MM.1S (cell line): ENCODE measurements at regions not wholly inside any gene's neighbourhood (a gene's known extent, or its start where the extent isn't known, plus 50 kb on each side); places are given as distances from the start of the nearest gene placed in this dataset.

ENCODE experiments used
- DNase-seq: peaks from one replicate; pipeline ENCODE4 v3.0.0-alpha.2; 2015
- H2AFZ ChIP-seq: fragments of 300-600 bp; sonication (generic); 2 replicates; pipeline ENCODE4 v1.6.0; 2016; ENCODE audit warnings: antibody characterized with exemption, low read length
- H3F3A ChIP-seq: fragments of 300-600 bp; sonication (generic); 2 replicates; pipeline ENCODE4 v1.6.1; 2016; ENCODE audit warnings: mild to moderate bottlenecking, antibody characterized with exemption, low read length, moderate library complexity, mixed read lengths; ENCODE audit not compliant: insufficient read depth
- H3K27ac ChIP-seq: fragments of 300-600 bp; sonication (generic); 2 replicates; pipeline ENCODE4 v1.5.1; 2016; ENCODE audit warnings: mild to moderate bottlenecking, low read length
- H3K27me3 ChIP-seq: fragments of 300-600 bp; sonication (generic); replicated peaks from 2 replicates; pipeline ENCODE4 v1.6.0; 2016; ENCODE audit warnings: low read length; ENCODE audit not compliant: insufficient read depth
- H3K36me3 ChIP-seq: fragments of 300-600 bp; sonication (generic); replicated peaks from 2 replicates; pipeline ENCODE4 v1.6.1; 2016; ENCODE audit warnings: mild to moderate bottlenecking, low read length, mixed read lengths; ENCODE audit not compliant: insufficient read depth
- H3K4me1 ChIP-seq: fragments of 300-600 bp; sonication (generic); 2 replicates; pipeline ENCODE4 v1.6.1; 2016; ENCODE audit warnings: low read length, mixed read lengths
- H3K4me2 ChIP-seq: fragments of 300-600 bp; sonication (generic); 2 replicates; pipeline ENCODE4 v1.6.0; 2016; ENCODE audit warnings: low read depth, low read length
- H3K4me3 ChIP-seq: fragments of 300-600 bp; sonication (generic); 2 replicates; pipeline ENCODE4 v1.5.1; 2016; ENCODE audit warnings: low read length, mixed read lengths
- H3K79me2 ChIP-seq: fragments of 300-600 bp; sonication (generic); 2 replicates; pipeline ENCODE4 v1.6.1; 2016; ENCODE audit warnings: mixed run types, low read length, mixed read lengths
- H3K9ac ChIP-seq: fragments of 300-600 bp; sonication (generic); 2 replicates; pipeline ENCODE4 v1.6.1; 2016; ENCODE audit warnings: low read length, mixed read lengths
- H3K9me2 ChIP-seq: fragments of 300-600 bp; sonication (generic); replicated peaks from 2 replicates; pipeline ENCODE4 v1.6.1; 2016; ENCODE audit warnings: mild to moderate bottlenecking, low read length, mixed read lengths; ENCODE audit not compliant: insufficient read depth
- H3K9me3 ChIP-seq: fragments of 300-600 bp; sonication (generic); replicated peaks from 2 replicates; pipeline ENCODE4 v1.6.1; 2016; ENCODE audit warnings: mild to moderate bottlenecking, low read length, mixed read lengths; ENCODE audit not compliant: insufficient read depth
- H4K20me1 ChIP-seq: fragments of 300-600 bp; sonication (generic); 2 replicates; pipeline ENCODE4 v1.6.1; 2016; ENCODE audit warnings: mild to moderate bottlenecking, low read length, moderate library complexity, mixed read lengths; ENCODE audit not compliant: insufficient read depth
- EZH2 ChIP-seq: fragments of 300-600 bp; sonication (generic); optimal IDR thresholded peaks from 2 replicates; pipeline ENCODE3; 2017; ENCODE audit warnings: low read depth, mild to moderate bottlenecking, antibody characterized with exemption, low read length, mixed read lengths
- EZH2phosphoT487 ChIP-seq: fragments of 300-600 bp; sonication (generic); IDR thresholded peaks from 2 replicates; pipeline ENCODE4 v1.6.1; 2018; ENCODE audit warnings: antibody characterized with exemption, low read length
- TF ChIP-seq, protein P1 (sequence below): fragments of 300-600 bp; sonication (generic); IDR thresholded peaks from 2 replicates; pipeline ENCODE4 v1.5.1; 2016; ENCODE audit warnings: antibody characterized with exemption, low read length, mixed read lengths

DNA sequence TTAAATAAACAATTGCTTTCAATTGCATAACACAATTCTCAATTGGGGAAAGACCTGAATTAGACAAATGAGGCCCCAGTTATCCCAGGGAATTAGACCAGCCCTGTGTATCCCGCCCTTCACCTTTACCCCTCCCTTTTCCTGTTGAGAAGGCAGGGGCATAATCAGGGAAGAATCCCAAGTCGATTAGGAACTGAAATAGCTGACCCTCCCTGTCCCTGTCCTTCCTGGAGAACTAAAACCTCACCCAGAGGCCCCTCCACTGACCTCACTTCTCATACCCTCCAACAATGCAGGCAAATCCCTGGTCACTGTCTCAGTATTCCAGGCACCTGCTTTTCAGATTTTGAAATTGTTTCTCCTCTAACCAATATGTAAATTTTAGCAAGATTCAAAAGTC, 165.4 kb upstream of the CDH11 start:
- Histone ChIP-seq H4K20me1 (no peaks in the 10 kb centered on the region), H3K79me2 (no peaks in the 10 kb centered on the region), H3K9me2 (no peaks in the 10 kb centered on the region), H3K36me3 (no peaks in the 10 kb centered on the region), H3K4me2 (no peak overlapping the region), H3K27ac (no peak overlapping the region; the same call in 1 of the 2 replicates), H3K9ac (no peak overlapping the region), H3K4me1 (no peaks in the 10 kb centered on the region), H3K4me3 (no peak overlapping the region), H3K9me3 (no peaks in the 10 kb centered on the region), H2AFZ (no peak overlapping the region), H3F3A (no peaks in the 10 kb centered on the region), H3K27me3 (no peaks in the 10 kb centered on the region)
- no peak for DNase-seq
- TF ChIP-seq EZH2phosphoT487 (no peak), EZH2 (no peak)
- TF ChIP-seq, protein P1, sequence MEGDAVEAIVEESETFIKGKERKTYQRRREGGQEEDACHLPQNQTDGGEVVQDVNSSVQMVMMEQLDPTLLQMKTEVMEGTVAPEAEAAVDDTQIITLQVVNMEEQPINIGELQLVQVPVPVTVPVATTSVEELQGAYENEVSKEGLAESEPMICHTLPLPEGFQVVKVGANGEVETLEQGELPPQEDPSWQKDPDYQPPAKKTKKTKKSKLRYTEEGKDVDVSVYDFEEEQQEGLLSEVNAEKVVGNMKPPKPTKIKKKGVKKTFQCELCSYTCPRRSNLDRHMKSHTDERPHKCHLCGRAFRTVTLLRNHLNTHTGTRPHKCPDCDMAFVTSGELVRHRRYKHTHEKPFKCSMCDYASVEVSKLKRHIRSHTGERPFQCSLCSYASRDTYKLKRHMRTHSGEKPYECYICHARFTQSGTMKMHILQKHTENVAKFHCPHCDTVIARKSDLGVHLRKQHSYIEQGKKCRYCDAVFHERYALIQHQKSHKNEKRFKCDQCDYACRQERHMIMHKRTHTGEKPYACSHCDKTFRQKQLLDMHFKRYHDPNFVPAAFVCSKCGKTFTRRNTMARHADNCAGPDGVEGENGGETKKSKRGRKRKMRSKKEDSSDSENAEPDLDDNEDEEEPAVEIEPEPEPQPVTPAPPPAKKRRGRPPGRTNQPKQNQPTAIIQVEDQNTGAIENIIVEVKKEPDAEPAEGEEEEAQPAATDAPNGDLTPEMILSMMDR: no peak

DNA sequence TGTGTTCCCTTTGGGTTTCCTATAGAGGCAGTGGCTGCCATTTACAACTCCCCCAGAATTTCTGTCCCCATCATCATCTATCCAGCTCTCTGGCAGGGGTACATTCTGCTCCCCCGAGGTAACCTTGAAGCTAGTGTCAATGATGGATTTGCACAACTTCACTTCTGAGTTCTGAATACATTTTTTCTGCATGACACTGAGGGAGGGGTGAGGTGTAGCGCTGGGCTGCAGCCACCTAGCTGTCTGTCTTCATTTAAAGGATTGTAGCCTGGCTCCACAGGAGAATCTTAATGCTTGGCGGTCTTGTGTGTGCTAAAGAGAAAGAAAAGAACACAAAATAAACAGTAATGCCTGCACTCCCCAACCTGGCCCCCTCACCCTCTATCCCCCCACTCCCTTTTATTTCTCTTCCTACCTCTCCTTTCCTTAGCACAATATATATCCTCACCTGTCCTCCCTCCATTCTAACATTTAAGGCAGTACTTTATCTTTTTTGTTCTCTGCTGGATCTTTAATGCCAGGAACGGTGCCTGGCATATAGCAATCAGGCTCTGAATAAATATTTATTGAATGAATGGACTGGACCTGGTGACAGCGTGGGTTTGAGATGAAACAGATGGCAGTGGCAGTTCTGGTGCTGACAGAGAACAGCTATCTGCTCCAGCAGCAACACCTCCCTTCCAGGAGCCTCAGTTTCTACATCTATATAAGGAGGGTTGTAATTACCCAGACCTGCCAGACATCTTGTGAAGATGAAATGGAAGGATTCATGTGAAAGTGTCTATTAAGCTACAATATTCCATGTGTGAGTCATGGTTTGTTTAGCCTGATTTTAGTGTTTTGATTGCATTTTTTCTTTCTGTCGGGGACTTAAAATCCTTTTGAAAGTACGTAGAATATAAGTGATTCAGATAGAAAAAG, 163.5 kb upstream of the CDH11 start:
- Histone ChIP-seq H4K20me1 (no peaks in the 10 kb centered on the region), H3F3A (no peaks in the 10 kb centered on the region), H3K27ac (no peak overlapping the region), H3K4me1 (no peaks in the 10 kb centered on the region), H3K4me3 (no peak overlapping the region), H2AFZ (no peak overlapping the region), H3K79me2 (no peaks in the 10 kb centered on the region), H3K9me2 (no peaks in the 10 kb centered on the region), H3K9ac (no peak overlapping the region), H3K27me3 (no peaks in the 10 kb centered on the region), H3K36me3 (no peaks in the 10 kb centered on the region), H3K4me2 (no peak overlapping the region), H3K9me3 (no peaks in the 10 kb centered on the region)
- DNase-seq: no peak
- TF ChIP-seq EZH2phosphoT487 (no peak), EZH2 (no peak)
- TF ChIP-seq, protein P1: no peak

DNA sequence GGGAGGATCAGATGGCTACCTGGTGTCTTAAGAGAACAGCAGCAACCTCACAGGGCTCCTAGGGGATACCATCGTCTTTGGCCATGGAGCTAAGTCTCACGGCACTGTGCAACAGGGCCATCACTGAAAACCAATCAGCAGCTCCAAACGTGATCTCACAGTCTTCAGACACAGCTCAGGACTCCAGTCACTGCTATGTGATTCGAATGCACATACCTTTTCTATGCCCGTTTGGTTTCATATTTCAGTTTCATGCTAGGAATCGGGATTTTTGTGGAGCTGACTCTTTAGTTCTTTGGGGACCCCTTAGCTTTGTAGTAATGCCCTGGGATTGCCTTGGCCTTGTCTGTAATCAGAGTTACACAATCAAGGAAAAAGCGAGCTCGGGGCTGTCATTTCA, 162.8 kb upstream of the CDH11 start:
- H4K20me1 ChIP-seq: no peaks in the 10 kb centered on the region
- no peaks in the 10 kb centered on the region for H3K9me3 ChIP-seq
- no peaks in the 10 kb centered on the region for H3K79me2 ChIP-seq
- no peak overlapping the region for H3K4me2 ChIP-seq
- no peak for DNase-seq
- no peaks in the 10 kb centered on the region for H3K4me1 ChIP-seq
- no peak overlapping the region for H3K4me3 ChIP-seq
- no peak overlapping the region for H3K9ac ChIP-seq
- TF ChIP-seq, protein P1: no peak
- no peaks in the 10 kb centered on the region for H3K27me3 ChIP-seq
- no peak overlapping the region for H2AFZ ChIP-seq
- no peaks in the 10 kb centered on the region for H3K36me3 ChIP-seq
- H3K9me2 ChIP-seq: no peaks in the 10 kb centered on the region
- H3K27ac ChIP-seq: no peak overlapping the region
- no peaks in the 10 kb centered on the region for H3F3A ChIP-seq
